OCI-LY7 (cell line): ENCODE measurements at regions not wholly inside any gene's neighbourhood (a gene's known extent, or its start where the extent isn't known, plus 50 kb on each side); places are given as distances from the start of the nearest gene placed in this dataset.

ENCODE experiments used
- CTCF ChIP-seq: fragments of 200-600 bp; sonication (generic); conservative IDR thresholded peaks from 2 replicates; pipeline ENCODE4 v1.5.1; 2014; ENCODE audit warnings: mild to moderate bottlenecking, antibody characterized with exemption, low read length, moderate library complexity, mixed read lengths
- EZH2phosphoT487 ChIP-seq: fragments of 200-600 bp; sonication (generic); IDR thresholded peaks from 2 replicates; pipeline ENCODE4 v1.6.1; 2018; ENCODE audit warnings: low read depth, borderline replicate concordance, mild to moderate bottlenecking, mixed run types, antibody characterized with exemption, low read length, moderate library complexity, mixed read lengths

GRCh38 chr9:18045326-18045725 lies 428.6 kb upstream of the ADAMTSL1 start:
- no peak for TF ChIP-seq EZH2phosphoT487
- TF ChIP-seq CTCF = no peak
